B cell (primary cell): ENCODE measurements at regions not wholly inside any gene's neighbourhood (a gene's known extent, or its start where the extent isn't known, plus 50 kb on each side); places are given as distances from the start of the nearest gene placed in this dataset.

Experiments
- CTCF ChIP-seq: fragments of 200-600 bp; IDR thresholded peaks from one replicate; pipeline ENCODE4 v1.8.0; 2022; ENCODE audit warnings: antibody characterized with exemption, mild to moderate bottlenecking
- EZH2 ChIP-seq: IDR thresholded peaks from 2 replicates; pipeline ENCODE4 v1.6.1; 2012; ENCODE audit warnings: borderline replicate concordance, low read depth, mild to moderate bottlenecking, moderate library complexity, low read length; ENCODE audit not compliant: insufficient read depth, poor library complexity, severe bottlenecking

DNA sequence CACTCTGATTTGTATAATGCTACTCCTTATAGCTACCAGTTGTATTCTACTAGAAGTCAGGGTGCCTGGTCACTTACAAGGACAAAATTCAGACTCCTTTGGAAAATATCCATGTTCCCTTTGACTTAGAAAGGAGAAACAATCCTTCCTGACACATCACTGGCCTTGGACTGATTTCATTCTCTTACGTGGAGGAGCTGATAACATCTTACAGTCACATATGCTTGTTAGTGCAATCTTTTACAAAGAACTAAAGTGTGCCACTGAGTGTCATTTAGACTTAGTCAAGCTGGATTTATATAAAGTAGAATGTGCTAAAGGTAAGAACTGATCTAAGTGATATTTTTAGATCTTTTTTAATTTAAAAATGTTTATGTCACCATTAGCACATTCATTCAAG lies 131.0 kb upstream of the TMTC2 start:
- TF ChIP-seq CTCF (no peak), EZH2 (no peak)
